Skin epidermis (tissue), 12 donors: ENCODE measurements at regions not wholly inside any gene's neighbourhood (a gene's known extent, or its start where the extent isn't known, plus 50 kb on each side); places are given as distances from the start of the nearest gene placed in this dataset.

ENCODE experiments used
- H3K27ac ChIP-seq, 21 experiments: fragments of 200-600 bp; sonication (generic) in 11 of 21; one replicate each; pipeline ENCODE4 v1.5.0; 2020; ENCODE audit warnings: mild to moderate bottlenecking in 3 of 21, inconsistent platforms in 2 of 21, moderate library complexity in 2 of 21
- H3K4me3 ChIP-seq, 7 experiments: fragments of 200-600 bp; sonication (generic) in 2 of 7; one replicate each; pipeline ENCODE4 v1.5.0; 2020; ENCODE audit warnings: inconsistent platforms in 2 of 7, mild to moderate bottlenecking in 2 of 7, moderate library complexity in 1 of 7

GRCh38 chr2:43116988-43117387 lies 109.4 kb downstream of the ZFP36L2 start:
- peak overlapping the region in 4 of 21 experiments; percentile 11 to 39 (median 32) for H3K27ac ChIP-seq
- no peak overlapping the region for H3K4me3 ChIP-seq

- Histone ChIP-seq H3K4me3 (no peak overlapping the region), H3K27ac (no peak overlapping the region)
Measured at GRCh38 chr2:43115881-43116280, 110.5 kb downstream of the ZFP36L2 start.

- Histone ChIP-seq H3K27ac (peak overlapping the region in 2 of 21 experiments; percentile 6 to 26), H3K4me3 (no peak overlapping the region)
Measured at GRCh38 chr2:43114210-43114609, 112.2 kb downstream of the ZFP36L2 start.

GRCh38 chr2:43111788-43112554 lies 114.4 kb downstream of the ZFP36L2 start:
- H3K27ac ChIP-seq: no peak overlapping the region
- H3K4me3 ChIP-seq: no peak overlapping the region

- Histone ChIP-seq H3K4me3 (no peak overlapping the region), H3K27ac (peak overlapping the region in 8 of 21 experiments; percentile 29 to 88 (median 60))
Measured at GRCh38 chr2:43110442-43110871, 115.9 kb downstream of the ZFP36L2 start.

GRCh38 chr2:43109261-43109743 lies 117.1 kb downstream of the ZFP36L2 start:
- H3K4me3 ChIP-seq: no peak overlapping the region
- peak overlapping the region in 11 of 21 experiments; percentile 4 to 88 (median 59) for H3K27ac ChIP-seq

- no peak overlapping the region for H3K4me3 ChIP-seq
- H3K27ac ChIP-seq: peak overlapping the region in 14 of 21 experiments; percentile 11 to 88 (median 55)
Measured at GRCh38 chr2:43107679-43108078, 118.7 kb downstream of the ZFP36L2 start.

- H3K27ac ChIP-seq: peak overlapping the region; percentile 0 to 88 (median 59)
- H3K4me3 ChIP-seq: no peak overlapping the region
Measured at GRCh38 chr2:43106559-43107527, 119.6 kb downstream of the ZFP36L2 start.

- H3K4me3 ChIP-seq: no peak overlapping the region
- H3K27ac ChIP-seq: peak overlapping the region in 20 of 21 experiments; percentile 23 to 88 (median 60)
Measured at GRCh38 chr2:43105586-43106558, 120.5 kb downstream of the ZFP36L2 start.

- Histone ChIP-seq H3K4me3 (no peak overlapping the region), H3K27ac (peak overlapping the region in 11 of 21 experiments; percentile 3 to 88 (median 59))
Measured at GRCh38 chr2:43104763-43105162, 121.6 kb downstream of the ZFP36L2 start.

- peak overlapping the region in 2 of 21 experiments; percentile 41 to 88 for H3K27ac ChIP-seq
Measured at GRCh38 chr2:43104106-43104505, 122.3 kb downstream of the ZFP36L2 start.

GRCh38 chr2:43103093-43103404 lies 123.4 kb downstream of the ZFP36L2 start:
- peak overlapping the region in 17 of 21 experiments; percentile 73 to 93 (median 87) for H3K27ac ChIP-seq
- no peak overlapping the region for H3K4me3 ChIP-seq

More at GRCh38 chr2:43104106-43104505, 122.3 kb downstream of the ZFP36L2 start:
- no peak overlapping the region for H3K4me3 ChIP-seq

GRCh38 chr2:43102366-43103092 lies 123.9 kb downstream of the ZFP36L2 start:
- Histone ChIP-seq H3K4me3 (peak overlapping the region in 1 of 7 experiments; percentile 44), H3K27ac (peak overlapping the region in 20 of 21 experiments; percentile 54 to 93 (median 85))

- Histone ChIP-seq H3K27ac (peak overlapping the region in 20 of 21 experiments; percentile 54 to 93 (median 85)), H3K4me3 (peak overlapping the region in 3 of 7 experiments; percentile 6 to 44 (median 26))
Measured at GRCh38 chr2:43101751-43102150, 124.7 kb downstream of the ZFP36L2 start.

GRCh38 chr2:43100883-43101662 lies 125.3 kb downstream of the ZFP36L2 start:
- peak overlapping the region in 6 of 7 experiments; percentile 1 to 44 (median 20) for H3K4me3 ChIP-seq
- peak overlapping the region; percentile 42 to 93 (median 85) for H3K27ac ChIP-seq

GRCh38 chr2:43100362-43100882 lies 126.0 kb downstream of the ZFP36L2 start:
- H3K27ac ChIP-seq: peak overlapping the region; percentile 42 to 93 (median 85)
- peak overlapping the region in 6 of 7 experiments; percentile 1 to 44 (median 20) for H3K4me3 ChIP-seq

- Histone ChIP-seq H3K27ac (peak overlapping the region in 6 of 21 experiments; percentile 2 to 93 (median 89)), H3K4me3 (no peak overlapping the region)
Measured at GRCh38 chr2:43099797-43100196, 126.6 kb downstream of the ZFP36L2 start.
